ENCODE measurements at regions not wholly inside any gene's neighbourhood (a gene's known extent, or its start where the extent isn't known, plus 50 kb on each side); places are given as distances from the start of the nearest gene placed in this dataset.

DNA sequence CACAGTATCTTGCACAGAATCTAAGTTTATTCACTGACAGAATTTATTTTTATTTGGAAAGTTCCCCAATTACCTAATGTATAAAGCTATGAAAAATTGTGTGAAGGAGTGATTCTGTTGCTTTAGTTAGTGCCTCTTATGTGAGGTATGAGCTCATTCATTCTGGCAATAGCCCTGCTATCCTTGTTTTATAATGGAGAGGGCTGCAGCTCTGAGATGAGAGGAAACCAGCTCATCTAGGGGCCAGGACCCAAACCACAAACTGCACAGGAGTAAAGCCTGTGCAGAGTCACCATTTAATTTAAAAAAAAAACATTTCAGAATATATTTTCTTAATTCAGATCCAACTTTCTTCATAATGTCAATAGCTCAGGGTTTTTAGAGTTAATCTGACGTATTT is 383.0 kb downstream of the TMEM182 start:
- TF ChIP-seq POLR2AphosphoS5 (IDR thresholded peaks at IDR 0.05) (no peak), POLR2A (IDR thresholded peaks at IDR 0.05) (no peak), EP300 (IDR thresholded peaks at IDR 0.05) (no peak)
- TF ChIP-seq, protein P1, sequence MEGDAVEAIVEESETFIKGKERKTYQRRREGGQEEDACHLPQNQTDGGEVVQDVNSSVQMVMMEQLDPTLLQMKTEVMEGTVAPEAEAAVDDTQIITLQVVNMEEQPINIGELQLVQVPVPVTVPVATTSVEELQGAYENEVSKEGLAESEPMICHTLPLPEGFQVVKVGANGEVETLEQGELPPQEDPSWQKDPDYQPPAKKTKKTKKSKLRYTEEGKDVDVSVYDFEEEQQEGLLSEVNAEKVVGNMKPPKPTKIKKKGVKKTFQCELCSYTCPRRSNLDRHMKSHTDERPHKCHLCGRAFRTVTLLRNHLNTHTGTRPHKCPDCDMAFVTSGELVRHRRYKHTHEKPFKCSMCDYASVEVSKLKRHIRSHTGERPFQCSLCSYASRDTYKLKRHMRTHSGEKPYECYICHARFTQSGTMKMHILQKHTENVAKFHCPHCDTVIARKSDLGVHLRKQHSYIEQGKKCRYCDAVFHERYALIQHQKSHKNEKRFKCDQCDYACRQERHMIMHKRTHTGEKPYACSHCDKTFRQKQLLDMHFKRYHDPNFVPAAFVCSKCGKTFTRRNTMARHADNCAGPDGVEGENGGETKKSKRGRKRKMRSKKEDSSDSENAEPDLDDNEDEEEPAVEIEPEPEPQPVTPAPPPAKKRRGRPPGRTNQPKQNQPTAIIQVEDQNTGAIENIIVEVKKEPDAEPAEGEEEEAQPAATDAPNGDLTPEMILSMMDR (IDR thresholded peaks at IDR 0.05) = no peak
